ENCODE measurements at regions not wholly inside any gene's neighbourhood (a gene's known extent, or its start where the extent isn't known, plus 50 kb on each side); places are given as distances from the start of the nearest gene placed in this dataset.
A peak's percentile ranks its signal among the peaks of the same experiment; 100 is the strongest.
"Not testable (repeated sequence)": the region's sequence is repeated elsewhere in the genome, so short reads cannot be mapped to it uniquely, and the experiment has no call there.

- DNase-seq: not testable (repeated sequence)
Measured at GRCh38 chr14:105659255-105659654, 132.9 kb downstream of the TMEM121 start.

DNA sequence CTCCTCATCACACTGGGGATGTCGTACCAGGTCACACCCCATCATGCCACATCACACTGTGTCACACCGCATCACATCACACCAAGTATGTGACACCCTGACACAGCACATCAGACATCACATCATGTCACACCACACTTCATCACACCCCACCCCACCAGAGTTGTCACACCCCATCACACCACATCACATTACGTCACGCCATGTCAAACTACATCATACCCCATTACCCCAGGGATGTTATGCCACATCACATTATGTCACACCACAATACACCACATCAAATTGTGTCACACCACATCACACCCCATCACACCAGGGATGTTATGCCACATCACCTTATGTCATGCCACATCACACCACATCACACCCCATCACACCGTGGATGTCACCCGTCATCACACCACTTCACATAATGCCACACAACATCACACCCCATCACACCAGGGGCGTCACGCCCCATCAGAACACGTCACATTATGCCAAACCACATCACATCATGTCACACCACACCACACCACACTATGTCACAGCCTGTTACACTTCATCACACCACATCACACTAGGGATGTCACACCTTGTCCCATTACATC lies 133.6 kb downstream of the TMEM121 start:
- no peak for DNase-seq

DNA sequence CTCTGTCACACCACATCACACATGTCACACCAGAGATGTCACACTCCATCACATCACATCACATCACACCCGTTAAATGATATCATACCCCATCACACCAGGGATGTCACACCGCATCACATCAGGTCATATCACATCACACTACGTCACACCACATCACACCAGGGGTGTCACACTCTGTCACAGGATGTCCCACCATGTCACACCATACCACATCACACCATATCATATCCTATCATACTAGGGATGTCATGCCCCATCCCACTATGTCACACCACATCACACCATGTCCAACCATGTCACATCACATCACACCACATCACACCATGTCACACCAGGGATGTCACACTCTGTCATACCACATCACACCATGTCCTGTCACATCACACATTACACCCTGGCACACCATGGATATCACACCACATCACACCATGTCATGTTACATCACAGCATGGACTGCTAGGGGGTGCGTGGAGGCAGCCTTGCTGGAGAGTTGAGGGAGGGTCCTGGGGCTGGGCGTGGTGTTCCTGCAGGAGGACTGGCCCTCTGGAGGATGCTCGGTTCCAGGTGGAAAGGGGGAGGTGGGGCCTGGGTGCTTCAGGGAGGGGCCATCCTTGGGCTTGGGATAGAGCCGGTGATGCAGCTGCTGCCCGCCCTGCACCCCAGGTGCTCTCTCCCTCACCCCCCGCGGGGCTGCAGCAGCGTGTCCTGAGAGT lies 134.6 kb downstream of the TMEM121 start:
- DNase-seq: no peak

- not testable (repeated sequence) for DNase-seq
Measured at GRCh38 chr14:105662043-105662442, 135.7 kb downstream of the TMEM121 start.

DNA sequence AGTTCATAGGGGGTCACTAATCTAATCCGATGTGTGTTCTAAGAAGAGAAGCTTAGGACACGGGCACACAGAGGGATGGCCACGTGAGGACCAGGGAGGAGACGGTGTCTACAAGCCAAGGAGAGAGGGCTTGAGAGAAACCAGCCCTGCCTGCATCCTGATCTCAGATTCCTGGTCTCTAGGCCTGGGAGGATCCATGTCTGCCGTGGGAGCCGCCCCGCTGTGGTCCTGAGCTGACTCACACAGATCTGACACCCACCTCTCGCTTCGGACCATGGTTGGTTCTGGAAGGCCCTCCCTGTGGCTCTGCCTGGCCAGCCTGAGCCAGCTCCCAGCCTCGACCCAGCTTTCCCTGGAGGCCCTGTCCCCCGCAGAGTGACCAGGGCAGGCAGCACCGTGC lies 136.2 kb downstream of the TMEM121 start:
- DNase-seq: not testable (repeated sequence)

- DNase-seq: not testable (repeated sequence)
Measured at GRCh38 chr14:105663323-105663722, 136.9 kb downstream of the TMEM121 start.

DNA sequence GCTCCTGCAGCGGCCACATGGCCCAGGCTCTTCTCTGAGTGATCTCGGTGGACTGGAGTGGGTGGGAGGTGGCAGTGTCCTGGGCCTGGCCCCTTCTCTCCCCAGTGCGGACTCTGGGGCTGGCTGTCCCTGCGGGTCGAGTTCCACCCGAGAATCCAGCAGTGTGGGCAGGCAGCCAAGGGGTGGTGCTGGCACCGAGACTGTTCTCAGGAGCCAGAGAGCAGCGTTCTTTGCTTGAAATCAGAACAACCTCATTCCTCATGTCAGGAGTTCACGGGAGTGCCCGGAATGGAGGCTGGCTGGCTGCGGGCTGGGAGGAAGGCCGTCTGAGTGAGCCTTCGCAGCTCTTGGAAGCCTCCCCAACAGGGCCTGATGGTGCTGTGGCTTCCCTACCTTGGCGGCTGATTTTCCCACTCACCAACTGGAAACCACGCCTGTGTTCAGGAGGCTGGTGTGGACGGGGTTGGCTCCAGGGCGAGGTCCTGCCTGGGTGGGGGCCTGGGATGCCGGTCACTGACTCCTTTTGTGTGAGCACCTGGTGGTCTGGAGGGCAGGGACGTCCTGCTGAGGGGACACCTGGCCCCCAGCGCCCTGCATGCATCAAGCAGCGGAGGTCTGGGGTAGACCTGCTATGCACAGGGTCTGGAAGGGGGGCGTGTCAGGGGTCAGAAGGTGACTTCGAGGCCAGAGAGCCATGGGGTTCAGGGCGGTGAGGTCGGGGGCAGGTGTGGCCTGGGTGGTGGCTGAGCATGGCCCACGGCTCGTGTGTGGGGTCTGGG lies 137.6 kb downstream of the TMEM121 start:
- peak in 4 of 56 donors; percentile 46 to 64 (median 56) for DNase-seq

DNA sequence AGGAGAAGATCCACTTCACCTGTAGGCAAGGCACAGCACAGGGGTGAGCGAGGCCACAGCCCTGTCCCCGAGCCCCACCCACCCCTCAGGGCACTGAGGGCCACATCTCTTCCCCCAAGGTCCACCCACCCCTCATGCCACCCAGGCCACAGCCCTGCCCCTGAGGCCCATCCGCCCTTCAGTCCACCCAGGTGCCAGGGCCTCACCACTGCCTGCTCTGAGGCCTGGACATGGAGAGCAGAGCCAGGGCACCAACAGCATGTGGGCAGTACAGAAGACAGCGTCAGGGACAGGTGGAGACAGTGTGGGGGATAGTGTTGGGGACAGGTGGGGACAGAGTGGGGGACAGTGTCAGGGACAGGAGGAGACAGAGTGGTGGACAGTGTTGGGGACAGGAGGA lies 138.3 kb downstream of the TMEM121 start:
- DNase-seq: no peak

DNA sequence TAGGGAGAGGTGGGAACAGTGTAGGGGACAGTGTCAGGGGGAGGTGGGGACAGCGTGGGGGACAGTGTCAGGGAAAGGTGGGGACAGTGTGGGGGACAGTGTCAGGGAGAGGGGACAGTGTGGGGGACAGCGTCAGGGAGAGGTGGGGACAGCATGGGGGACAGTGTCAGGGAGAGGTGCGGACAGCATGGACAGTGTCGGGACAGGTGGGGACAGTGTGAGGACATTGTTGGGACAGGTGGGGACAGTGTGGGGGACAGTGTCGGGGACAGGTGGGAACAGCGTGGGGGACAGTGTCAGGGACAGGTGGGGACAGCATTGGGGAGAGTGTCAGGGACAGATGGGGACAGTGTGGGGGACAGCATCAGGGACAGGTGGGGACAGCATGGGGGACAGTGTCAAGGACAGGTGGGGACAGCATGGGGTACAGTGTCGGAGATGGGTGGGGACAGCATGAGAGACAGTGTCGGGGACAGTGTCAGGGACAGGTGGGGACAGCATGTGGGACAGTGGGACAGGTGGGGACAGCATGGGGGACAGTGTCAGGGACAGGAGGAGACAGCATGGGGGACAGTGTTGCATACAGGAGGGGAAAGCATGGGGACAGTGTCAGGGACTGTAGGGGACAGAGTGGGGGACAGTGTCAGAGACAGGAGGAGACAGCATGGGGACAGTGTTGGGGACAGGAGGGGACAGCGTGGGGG lies 139.0 kb downstream of the TMEM121 start:
- no peak for DNase-seq

GRCh38 chr14:105665951-105666277 lies 139.5 kb downstream of the TMEM121 start:
- no peak for DNase-seq

GRCh38 chr14:105666420-105666819 lies 140.0 kb downstream of the TMEM121 start:
- no peak for DNase-seq

GRCh38 chr14:105666991-105667662 lies 140.7 kb downstream of the TMEM121 start:
- not testable (repeated sequence) for DNase-seq

- not testable (repeated sequence) for DNase-seq
Measured at GRCh38 chr14:105667663-105668020, 141.3 kb downstream of the TMEM121 start.

DNA sequence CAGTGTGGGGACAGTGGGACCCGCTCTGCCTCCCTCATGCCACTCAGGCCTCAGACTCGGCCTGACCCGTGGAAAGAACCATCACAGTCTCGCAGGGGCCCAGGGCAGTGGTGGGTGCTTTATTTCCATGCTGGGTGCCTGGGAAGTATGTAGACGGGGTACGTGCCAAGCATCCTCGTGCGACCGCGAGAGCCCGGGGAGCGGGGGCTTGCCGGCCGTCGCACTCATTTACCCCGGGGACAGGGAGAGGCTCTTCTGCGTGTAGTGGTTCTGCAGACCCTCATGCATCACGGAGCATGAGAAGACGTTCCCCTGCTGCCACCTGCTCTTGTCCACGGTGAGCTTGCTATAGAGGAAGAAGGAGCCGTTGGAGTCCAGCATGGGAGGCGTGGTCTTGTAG lies 141.6 kb downstream of the TMEM121 start:
- DNase-seq: not testable (repeated sequence)

- not testable (repeated sequence) for DNase-seq
Measured at GRCh38 chr14:105668471-105669230, 142.3 kb downstream of the TMEM121 start.

GRCh38 chr14:105669231-105669610 lies 142.8 kb downstream of the TMEM121 start:
- DNase-seq: not testable (repeated sequence)

GRCh38 chr14:105669646-105670045 lies 143.3 kb downstream of the TMEM121 start:
- DNase-seq: not testable (repeated sequence)

- DNase-seq: not testable (repeated sequence)
Measured at GRCh38 chr14:105672450-105673200, 146.2 kb downstream of the TMEM121 start.

DNA sequence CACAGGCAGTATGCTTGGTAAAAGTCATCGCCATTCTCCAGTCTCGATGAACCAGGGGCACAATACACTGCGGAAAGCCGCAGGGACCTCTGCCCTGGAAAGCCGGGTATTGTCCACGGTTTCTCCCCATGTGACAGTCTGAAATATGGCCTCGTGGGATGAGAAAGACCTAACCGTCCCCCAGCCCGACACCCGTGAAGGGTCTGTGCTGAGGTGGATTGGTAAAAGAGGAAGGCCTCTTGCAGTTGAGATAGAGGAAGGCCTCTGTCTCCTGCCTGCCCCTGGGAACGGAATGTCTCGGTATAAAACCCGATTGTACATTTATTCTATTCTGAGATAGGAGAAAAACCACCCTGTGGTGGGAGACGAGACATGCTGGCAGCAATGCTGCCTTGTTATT lies 149.1 kb downstream of the TMEM121 start:
- DNase-seq: not testable (repeated sequence)
